GM18870 (cell line): ENCODE measurements at regions not wholly inside any gene's neighbourhood (a gene's known extent, or its start where the extent isn't known, plus 50 kb on each side); places are given as distances from the start of the nearest gene placed in this dataset.

Experiments used
- ATAC-seq: cut with Tn5 transposase; IDR thresholded peaks from one replicate; pipeline ENCODE4 v1.9.1; 2021; ENCODE audit warnings: moderate library complexity; ENCODE audit not compliant: unreplicated experiment

DNA sequence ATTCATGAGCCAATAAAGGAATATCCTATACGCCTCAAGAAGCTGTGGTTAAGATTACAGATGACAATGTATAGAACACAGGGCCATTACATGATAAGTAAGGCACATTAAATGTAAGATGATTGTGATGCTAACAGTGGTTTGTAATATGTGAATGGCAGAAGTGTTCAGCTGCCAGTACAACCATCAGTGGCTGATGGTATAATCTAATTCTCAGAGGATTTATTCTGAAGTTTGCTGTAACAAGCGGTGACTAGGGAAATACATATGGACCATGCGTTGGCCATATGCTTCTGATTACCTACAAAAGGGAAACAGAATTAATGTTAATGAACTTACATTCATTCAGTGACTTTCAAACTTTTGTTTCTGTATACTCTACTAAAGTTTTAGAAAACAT is 750.8 kb upstream of the KLHL29 start:
- no peak for ATAC-seq

- no peak for ATAC-seq
Observed at GRCh38 chr2:22656426-22656825, 728.6 kb upstream of the KLHL29 start.

DNA sequence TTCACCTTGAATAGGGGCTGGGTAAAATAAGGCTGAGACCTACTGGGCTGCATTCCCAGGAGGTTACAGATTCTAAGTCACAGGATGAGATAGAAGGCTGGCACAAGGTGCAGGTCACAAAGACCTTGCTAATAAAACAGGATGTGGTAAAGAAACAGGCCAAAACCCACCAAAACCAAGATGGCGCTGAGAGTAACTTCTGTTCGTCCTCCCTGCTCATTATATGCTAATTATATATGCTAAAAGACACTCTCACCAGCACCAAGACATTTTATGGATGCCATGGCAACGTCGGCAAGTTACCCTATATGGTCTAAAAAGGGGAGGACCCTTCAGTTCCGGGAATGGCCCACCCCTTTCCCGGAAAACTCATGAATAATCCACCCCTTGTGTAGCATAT is 711.5 kb upstream of the KLHL29 start:
- no peak for ATAC-seq

DNA sequence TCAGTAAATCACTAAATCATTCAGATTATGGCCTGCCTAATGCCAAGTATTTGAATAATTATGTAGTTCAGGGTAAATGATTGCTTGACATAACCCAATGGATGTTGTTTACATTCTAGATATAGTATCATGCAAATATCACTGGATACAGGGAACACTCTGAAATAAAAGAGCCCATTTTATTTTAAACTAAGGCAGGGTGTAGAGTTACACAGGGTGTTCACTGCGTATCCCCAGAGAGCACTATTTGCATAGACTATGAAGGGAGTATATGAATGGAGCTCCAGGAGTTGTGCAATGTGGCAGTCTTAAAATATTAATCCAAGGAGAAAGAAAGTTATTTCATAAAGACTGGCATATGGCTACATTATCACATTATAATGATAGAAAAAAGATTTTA is 701.1 kb upstream of the KLHL29 start:
- no peak for ATAC-seq

- ATAC-seq: no peak
Observed at GRCh38 chr2:22690096-22690495, 694.9 kb upstream of the KLHL29 start.

DNA sequence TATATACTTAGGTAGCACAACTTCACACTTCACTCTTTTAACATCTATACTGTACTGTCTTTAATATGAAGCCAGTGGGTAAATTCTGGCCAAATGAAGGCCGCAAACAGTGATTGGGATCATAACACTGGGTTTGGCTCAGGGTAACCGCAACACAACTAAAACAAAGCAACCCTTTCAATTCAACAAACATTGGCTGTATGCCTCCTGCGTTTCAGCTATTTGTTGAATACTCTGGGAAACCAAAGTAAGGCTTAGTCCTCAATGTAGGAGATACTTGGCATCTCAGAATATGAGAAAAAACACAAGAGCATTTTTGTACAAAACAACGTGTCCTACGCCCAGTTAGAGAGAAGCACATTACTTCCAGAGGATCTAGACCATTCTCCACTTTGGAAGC is 693.3 kb upstream of the KLHL29 start:
- no peak for ATAC-seq

DNA sequence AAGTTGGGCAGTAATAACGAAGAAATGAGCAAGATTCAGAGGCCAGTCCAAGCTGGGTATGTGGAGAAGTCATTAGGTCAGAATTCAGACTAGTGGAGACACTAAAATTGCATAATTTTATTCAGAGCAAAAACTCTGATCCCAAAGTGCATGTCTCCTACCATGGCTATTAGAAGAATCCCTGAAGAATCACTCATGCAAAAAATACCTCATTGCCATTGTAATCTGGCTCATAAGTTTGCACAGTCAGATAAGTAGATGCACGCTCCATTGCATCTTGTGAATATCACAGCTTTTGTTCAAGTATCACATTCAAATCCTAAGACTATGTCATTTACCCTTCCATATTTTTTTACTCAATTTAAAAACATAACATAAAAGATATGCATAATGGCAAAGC is 692.2 kb upstream of the KLHL29 start:
- ATAC-seq: no peak

DNA sequence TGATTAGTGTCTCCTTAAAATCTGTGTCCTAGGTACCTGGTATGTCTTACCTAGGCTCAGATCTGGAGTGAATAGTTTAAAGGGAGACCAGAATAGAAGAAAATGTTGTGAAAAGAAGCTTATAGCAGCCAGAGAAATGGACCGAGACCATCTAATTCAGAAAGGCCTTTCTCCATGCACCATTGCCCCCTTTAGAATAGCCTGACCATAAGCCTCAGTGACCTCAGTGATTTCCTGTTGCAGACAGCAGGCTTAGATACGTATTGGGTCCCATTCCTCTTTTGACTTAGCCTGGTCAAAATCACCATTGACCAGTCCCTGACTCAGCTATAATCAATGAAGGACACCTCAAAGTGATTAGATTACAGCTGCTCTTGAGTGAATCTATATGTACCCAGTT is 690.7 kb upstream of the KLHL29 start:
- no peak for ATAC-seq

DNA sequence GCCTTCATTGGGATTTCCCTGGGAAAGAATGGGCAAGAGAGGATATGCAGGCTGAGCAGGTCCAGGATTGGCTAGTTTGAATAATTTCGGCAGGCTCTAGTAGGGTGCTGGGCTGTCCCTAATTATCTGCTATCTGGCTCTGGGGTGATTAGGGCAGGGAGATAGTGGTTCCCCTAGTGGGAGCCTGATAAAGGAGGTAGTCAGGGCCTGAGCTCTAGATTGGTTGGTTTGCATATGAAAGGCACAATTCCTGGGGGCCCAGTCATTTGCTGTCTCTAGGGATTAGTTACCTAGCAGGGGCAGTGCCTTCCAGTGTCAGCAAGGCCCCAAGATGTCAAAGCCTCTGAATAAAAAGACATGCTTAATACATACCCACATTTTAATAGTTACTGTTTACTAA is 690.1 kb upstream of the KLHL29 start:
- ATAC-seq: no peak

- ATAC-seq: no peak
Observed at GRCh38 chr2:22697054-22697788, 687.8 kb upstream of the KLHL29 start.

DNA sequence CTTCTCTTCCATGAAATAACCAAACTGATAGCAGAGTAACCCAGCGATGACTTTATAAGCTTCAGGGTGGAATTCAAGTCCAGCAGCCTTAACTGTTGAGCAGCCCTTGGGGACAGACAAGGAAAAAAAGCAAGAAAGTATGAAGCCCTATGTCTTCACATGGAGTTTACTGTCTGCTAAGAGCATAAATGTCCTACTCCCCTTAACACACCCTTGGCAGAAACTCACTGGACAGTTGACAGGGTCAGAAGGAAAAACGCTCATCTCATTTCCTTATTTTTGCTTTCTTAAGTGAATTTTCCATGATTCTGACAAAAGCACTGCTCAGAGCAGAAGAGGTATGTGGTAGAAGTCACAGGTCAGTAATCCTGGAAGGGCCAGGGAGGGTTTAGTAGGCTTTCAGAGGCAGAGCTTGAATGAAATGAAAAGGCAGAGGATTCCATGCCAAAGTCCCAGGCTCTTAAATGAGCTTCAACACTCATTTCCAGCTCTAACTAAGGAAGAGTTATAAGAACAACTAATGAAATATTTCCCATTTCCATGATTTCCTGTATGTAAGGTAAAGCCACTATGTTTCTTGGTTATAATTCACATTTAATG is 683.3 kb upstream of the KLHL29 start:
- no peak for ATAC-seq

GRCh38 chr2:22703286-22703920 is 681.6 kb upstream of the KLHL29 start:
- ATAC-seq: no peak

GRCh38 chr2:22719396-22719795 is 665.6 kb upstream of the KLHL29 start:
- no peak for ATAC-seq

DNA sequence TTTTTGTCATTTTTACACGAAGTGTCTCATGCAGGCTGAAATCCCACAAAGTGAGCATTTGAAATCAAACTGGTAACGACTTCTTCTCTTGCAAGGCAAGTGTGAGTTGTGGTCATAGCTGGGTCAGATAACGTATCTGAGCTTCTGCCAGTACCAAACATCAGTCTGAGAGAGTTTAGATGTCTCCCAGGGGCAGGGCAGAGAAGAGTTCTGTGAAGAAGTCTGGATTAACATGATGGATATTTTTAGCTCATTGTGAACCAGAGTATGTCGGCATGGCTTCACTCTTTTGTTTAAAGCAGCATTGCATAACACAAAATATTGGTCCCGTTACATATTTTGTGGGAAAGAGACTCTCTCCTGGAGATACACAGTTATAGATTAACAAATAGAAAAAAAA is 655.5 kb upstream of the KLHL29 start:
- no peak for ATAC-seq

DNA sequence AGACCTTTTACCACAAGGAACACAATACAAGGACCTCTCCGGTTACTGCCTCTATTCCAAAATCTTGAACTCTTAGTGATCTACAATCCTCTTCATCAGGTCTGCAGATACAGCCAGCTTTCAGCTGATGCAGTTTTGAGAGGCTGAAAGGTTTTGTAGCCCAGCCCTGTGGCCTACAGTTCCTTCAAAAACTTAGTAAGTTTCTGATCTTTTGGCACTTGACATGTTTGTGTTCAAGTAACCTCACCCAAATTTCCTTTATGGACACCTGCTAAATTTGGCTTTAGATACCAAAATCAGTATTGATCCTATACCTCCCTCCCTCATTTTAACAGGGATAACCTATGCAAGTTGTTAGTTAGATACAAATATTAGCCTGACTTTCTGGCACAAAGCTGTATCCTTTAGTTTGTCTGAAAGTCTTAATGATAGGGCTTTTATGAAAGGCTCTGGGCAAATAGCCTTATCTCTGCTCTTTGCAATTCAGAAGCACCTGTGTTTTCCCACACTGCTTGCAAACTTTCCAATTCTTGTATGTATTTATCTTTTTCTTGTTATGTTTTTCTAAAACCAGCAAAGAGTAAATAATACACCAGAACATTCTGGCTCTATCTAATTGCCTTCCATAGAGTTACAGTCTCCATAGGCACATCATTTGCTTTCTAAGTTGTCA is 650.5 kb upstream of the KLHL29 start:
- ATAC-seq: no peak

- ATAC-seq: no peak
Observed at GRCh38 chr2:22737144-22737543, 647.8 kb upstream of the KLHL29 start.

- no peak for ATAC-seq
Observed at GRCh38 chr2:22741216-22741615, 643.8 kb upstream of the KLHL29 start.

DNA sequence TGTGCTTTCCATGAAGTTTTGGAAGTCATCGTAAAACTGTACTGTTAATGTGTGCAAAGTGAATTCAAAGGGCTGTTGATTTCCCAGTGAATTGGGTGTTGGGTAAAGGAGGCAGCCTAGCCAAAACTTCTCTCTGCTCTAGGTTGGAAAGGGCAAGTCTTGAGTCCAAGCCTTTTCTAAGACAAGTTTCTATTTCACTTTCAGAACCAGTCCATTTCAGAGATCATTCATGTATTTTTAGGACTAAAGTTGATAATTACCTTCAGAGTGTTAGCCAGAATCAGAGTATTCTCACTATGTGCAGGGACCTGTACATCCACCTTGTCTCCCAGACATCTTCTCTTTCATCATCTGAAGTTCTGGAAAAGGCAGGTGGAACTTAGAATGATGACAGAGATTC is 636.1 kb upstream of the KLHL29 start:
- peak; percentile 94 for ATAC-seq

DNA sequence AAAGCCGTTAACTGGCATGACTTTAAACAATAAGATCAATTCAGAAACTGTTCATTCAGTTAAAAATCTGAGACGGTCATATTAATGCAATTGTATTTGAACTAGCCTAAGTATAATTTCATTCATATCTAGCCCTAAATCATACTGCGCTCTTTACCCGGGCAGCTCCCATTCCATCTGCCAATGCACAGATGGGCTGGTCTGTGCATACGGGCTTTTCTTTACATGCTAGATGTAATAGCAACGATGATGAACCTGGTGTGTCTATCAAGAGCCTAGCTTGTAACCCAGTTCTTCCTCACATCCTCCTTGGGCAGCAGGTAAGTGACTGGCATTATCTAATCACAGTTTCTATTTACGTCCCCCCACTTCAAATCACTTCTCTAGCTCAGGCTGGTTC is 631.5 kb upstream of the KLHL29 start:
- ATAC-seq: no peak

DNA sequence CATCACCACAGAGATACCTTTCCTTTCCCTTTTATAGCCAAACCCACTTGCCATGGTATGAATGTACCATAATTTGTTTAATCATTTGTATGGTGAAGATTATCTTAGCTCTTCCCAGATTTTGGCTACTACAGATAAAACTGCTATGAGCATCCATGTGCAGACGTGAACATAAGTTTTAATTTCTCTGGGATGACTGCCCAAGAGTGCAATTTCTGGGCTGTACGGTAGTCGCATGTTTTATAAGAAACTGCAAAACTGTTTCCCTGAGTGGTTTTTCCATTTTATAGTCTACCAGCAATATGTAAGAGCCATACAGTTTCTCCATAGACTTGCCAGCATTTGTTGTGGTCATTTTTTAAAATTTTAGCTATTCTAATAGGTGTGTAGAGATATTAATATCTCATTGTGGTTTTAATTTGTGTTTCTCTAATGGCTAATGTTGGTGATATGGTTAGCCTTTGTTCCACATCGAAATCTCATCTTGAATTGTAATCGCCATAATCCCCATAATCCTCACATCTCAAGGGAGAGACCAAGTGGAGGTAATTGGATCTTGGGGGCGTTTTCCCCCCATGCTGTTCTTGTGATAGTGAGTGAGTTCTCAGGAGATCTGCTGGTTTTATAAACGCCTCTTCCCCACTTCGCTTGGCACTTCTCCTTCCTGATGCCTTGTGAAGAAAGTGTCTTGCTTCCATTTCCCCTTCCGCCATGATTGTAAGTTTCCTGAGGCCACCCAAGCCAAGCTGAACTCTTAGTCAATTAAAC is 628.5 kb upstream of the KLHL29 start:
- ATAC-seq: no peak

GRCh38 chr2:22769497-22769896 is 615.5 kb upstream of the KLHL29 start:
- ATAC-seq: no peak
